ENCODE measurements at regions not wholly inside any gene's neighbourhood (a gene's known extent, or its start where the extent isn't known, plus 50 kb on each side); places are given as distances from the start of the nearest gene placed in this dataset.

- TF ChIP-seq POLR2A (IDR thresholded peaks at IDR 0.05) (no peak), CTCF (IDR thresholded peaks at IDR 0.05) (no peak)
Observed at GRCh38 chrX:125492439-125492838, 172.8 kb downstream of the TEX13C start.
